HepG2 (cell line): ENCODE measurements at regions not wholly inside any gene's neighbourhood (a gene's known extent, or its start where the extent isn't known, plus 50 kb on each side); places are given as distances from the start of the nearest gene placed in this dataset.

ENCODE experiments used
- ATAC-seq: fragments of 200-7000 bp; cut with Tn5 transposase; 3 replicates; pipeline ENCODE4 v1.9.1; 2020; ENCODE audit warnings: mild to moderate bottlenecking, moderate library complexity
- BruUV-seq: library from RNA; stranded (reverse); fragments of 400-500 nt; replicated peaks from 2 replicates; lab custom pipeline; 2021; lab: Mats Ljungman, UMichigan
- CTCF ChIA-PET: fragments of 300-600 bp; formaldehyde crosslinking; extraction: SDS; loops from one replicate; lab custom pipeline; 2021; ENCODE audit warnings: low total read pairs, inconsistent platforms, low intra/inter-chr PET ratio; lab: Yijun Ruan, JAX
- POLR2A ChIA-PET: fragments of 350-600 bp; sonication (Branson Sonifier 250); formaldehyde crosslinking; loops from one replicate; lab custom pipeline; 2020; ENCODE audit warnings: antibody characterized with exemption, inconsistent platforms; lab: Yijun Ruan, JAX
- DNase-seq: peaks from one replicate; pipeline ENCODE4 v3.0.0-alpha.2; 2015; ENCODE audit warnings: low spot score
- FAIRE-seq: peaks from 3 replicates; lab custom pipeline; 2011; peaks lifted over from hg19 to GRCh38; lab: Jason Lieb, UNC
- H2AFZ ChIP-seq: one replicate; pipeline ENCODE4 v1.6.1; 2011; ENCODE audit warnings: low read length, inconsistent platforms
- H3K27ac ChIP-seq: fragments of 300-600 bp; 3 replicates; pipeline ENCODE4 v1.8.0; 2011; ENCODE audit warnings: mixed run types, mild to moderate bottlenecking, mixed read lengths, low read length, inconsistent platforms; ENCODE audit not compliant: insufficient read depth; ENCODE audit errors: extremely low read length
- H3K27me3 ChIP-seq, 2 experiments: fragments of 200-600 bp in 1 of 2; 2 replicates in 1 of 2; 3 replicates in 1 of 2; pipeline versions ENCODE4 v1.6.0 to v1.8.0; 2011; ENCODE audit warnings: low read length in 2 of 2, mild to moderate bottlenecking in 2 of 2, moderate library complexity in 2 of 2, inconsistent platforms in 1 of 2; ENCODE audit not compliant: insufficient read depth in 2 of 2, control insufficient read depth in 1 of 2
- H3K36me3 ChIP-seq, 2 experiments: fragments of 200-600 bp in 1 of 2; replicated peaks in 1 of 2; 2 replicates in 1 of 2; 3 replicates in 1 of 2; pipeline versions ENCODE4 v1.5.1 to v1.8.0; 2011; ENCODE audit warnings: low read length in 2 of 2, inconsistent platforms in 1 of 2; ENCODE audit not compliant: insufficient read depth in 2 of 2, control insufficient read depth in 1 of 2
- H3K4me1 ChIP-seq: 2 replicates; pipeline ENCODE4 v1.5.1; 2012; ENCODE audit warnings: low read length, inconsistent platforms; ENCODE audit not compliant: insufficient read depth
- H3K4me2 ChIP-seq: 2 replicates; pipeline ENCODE4 v1.6.0; 2011; ENCODE audit warnings: low read depth, low read length, inconsistent platforms
- H3K4me3 ChIP-seq, 3 experiments: fragments of 200-600 bp in 1 of 3; sonication (generic), shearing (Covaris generic) in 1 of 3; replicated peaks in 1 of 3; 2 replicates each; pipeline ENCODE4 v1.5.1; 2011 to 2016; ENCODE audit warnings: low read length in 3 of 3, inconsistent platforms in 2 of 3, low read depth in 2 of 3, mild to moderate bottlenecking in 2 of 3, control low read depth in 1 of 3, mixed read lengths in 1 of 3; ENCODE audit not compliant: insufficient read depth in 1 of 3
- H3K79me2 ChIP-seq: one replicate; pipeline ENCODE4 v1.6.1; 2011; ENCODE audit warnings: low read length, inconsistent platforms; ENCODE audit not compliant: insufficient read depth
- H3K9ac ChIP-seq: 2 replicates; pipeline ENCODE4 v1.6.0; 2011; ENCODE audit warnings: mild to moderate bottlenecking, low read depth, low read length, inconsistent platforms; ENCODE audit not compliant: insufficient read depth
- H3K9me3 ChIP-seq: 2 replicates; pipeline ENCODE4 v1.5.1; 2012; ENCODE audit warnings: mild to moderate bottlenecking, low read length
- H4K20me1 ChIP-seq: 2 replicates; pipeline ENCODE4 v1.6.0; 2011; ENCODE audit warnings: inconsistent platforms, mild to moderate bottlenecking, low read length, moderate library complexity; ENCODE audit not compliant: insufficient read depth
- CSRNP1 ChIP-seq: sonication (generic); formaldehyde crosslinking; IDR thresholded peaks from 2 replicates; pipeline ENCODE4 v1.8.1; 2023; ENCODE audit warnings: mild to moderate bottlenecking, missing genetic modification reagents
- GABPA ChIP-seq, 2 experiments: IDR thresholded peaks; 2 replicates each; pipeline ENCODE4 v1.6.1; 2011 to 2016; ENCODE audit warnings: low read depth in 2 of 2, low read length in 1 of 2, missing biosample characterization in 1 of 2, missing genetic modification characterization in 1 of 2
- HMGA1 ChIP-seq: sonication (generic); formaldehyde crosslinking; conservative IDR thresholded peaks from 2 replicates; pipeline ENCODE4 v1.4.0; 2020; ENCODE audit warnings: missing genetic modification reagents
- JDP2 ChIP-seq: sonication (generic); formaldehyde crosslinking; IDR thresholded peaks from 2 replicates; pipeline ENCODE4 v1.8.1; 2022; ENCODE audit warnings: missing genetic modification reagents, borderline replicate concordance
- MBNL3 ChIP-seq: fragments of 250-450 bp; sonication (Bioruptor Pico); conservative IDR thresholded peaks from 2 replicates; pipeline ENCODE4 v1.8.0; 2022; ENCODE audit warnings: mild to moderate bottlenecking, inconsistent platforms
- NFIC ChIP-seq: IDR thresholded peaks from 2 replicates; pipeline ENCODE4 v1.6.1; 2012; ENCODE audit warnings: mild to moderate bottlenecking, low read length, inconsistent platforms
- NR1H2 ChIP-seq: sonication (generic); formaldehyde crosslinking; IDR thresholded peaks from 2 replicates; pipeline ENCODE4 v1.8.1; 2022; ENCODE audit warnings: low read depth, missing genetic modification reagents, borderline replicate concordance
- SMC3 ChIP-seq: IDR thresholded peaks from 2 replicates; pipeline ENCODE4 v1.6.1; 2011; ENCODE audit warnings: low read length, improper control_type of control experiment
- SMYD3 ChIP-seq: sonication (generic); formaldehyde crosslinking; IDR thresholded peaks from 2 replicates; pipeline ENCODE4 v1.8.1; 2023; ENCODE audit warnings: mild to moderate bottlenecking, missing genetic modification reagents
- ZNF253 ChIP-seq: sonication (generic); formaldehyde crosslinking; IDR thresholded peaks from 2 replicates; pipeline ENCODE4 v1.8.0; 2022; ENCODE audit warnings: mild to moderate bottlenecking, missing genetic modification reagents, borderline replicate concordance
- ZNF367 ChIP-seq: sonication (generic); formaldehyde crosslinking; IDR thresholded peaks from 2 replicates; pipeline ENCODE4 v1.4.0; 2020; ENCODE audit warnings: missing genetic modification reagents, borderline replicate concordance
- ZNF713 ChIP-seq: sonication (generic); formaldehyde crosslinking; IDR thresholded peaks from 2 replicates; pipeline ENCODE4 v1.4.0; 2020; ENCODE audit warnings: mild to moderate bottlenecking, missing genetic modification reagents
- ZNF746 ChIP-seq: sonication (generic); formaldehyde crosslinking; IDR thresholded peaks from 2 replicates; pipeline ENCODE4 v1.8.0; 2022; ENCODE audit warnings: mild to moderate bottlenecking, missing genetic modification reagents
- in situ Hi-C: cut with HindIII; loops from 2 replicates; pipeline ENCODE4 v1.10.0; 2017; ENCODE audit warnings: low pct_unique_long_range_greater_than_20kb; ENCODE audit not compliant: extremely low pct_ligation_motif_present
- intact Hi-C: fragments of 100-400 bp; cut with micrococcal nuclease; formaldehyde crosslinking; loops from one replicate; pipeline ENCODE4 v1.10.0; 2022; ENCODE audit not compliant: unreplicated experiment
- TF ChIP-seq, protein P1 (sequence below): sonication (generic); formaldehyde crosslinking; IDR thresholded peaks from 2 replicates; pipeline ENCODE4 v1.8.1; 2022; ENCODE audit warnings: low read depth, mild to moderate bottlenecking, missing genetic modification reagents
- TF ChIP-seq, protein P2 (sequence below): sonication (generic); formaldehyde crosslinking; IDR thresholded peaks from 2 replicates; pipeline ENCODE4 v1.8.0; 2022; ENCODE audit warnings: mild to moderate bottlenecking, missing genetic modification reagents, moderate library complexity
- TF ChIP-seq, protein P3 (sequence below): fragments of 450-650 bp; IDR thresholded peaks from 2 replicates; pipeline ENCODE4 v1.6.1; 2017; ENCODE audit warnings: mild to moderate bottlenecking
- TF ChIP-seq, protein P4 (sequence below): sonication (generic); formaldehyde crosslinking; IDR thresholded peaks from 2 replicates; pipeline ENCODE4 v1.4.0; 2020; ENCODE audit warnings: missing genetic modification reagents

DNA sequence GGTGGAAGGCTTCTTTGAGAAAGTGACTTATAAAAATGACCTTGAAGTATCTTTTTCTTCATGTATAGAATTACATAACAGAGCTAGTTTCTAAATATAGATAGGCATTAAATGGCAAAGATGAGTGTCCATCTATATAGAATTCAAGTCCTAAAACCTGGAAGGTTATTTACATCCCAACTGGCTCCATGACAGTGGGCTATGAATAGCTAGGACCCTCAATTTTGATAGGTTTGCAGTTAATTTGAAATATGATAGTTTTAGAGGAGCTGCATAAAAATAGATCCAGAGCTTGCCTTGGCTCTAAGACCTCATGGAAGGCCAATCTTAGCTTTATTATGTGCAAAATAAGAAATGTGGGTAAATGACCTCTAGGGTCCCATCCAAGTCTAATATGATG, 310.6 kb upstream of the CITED2 start:
- no peaks in the 10 kb centered on the region for H4K20me1 ChIP-seq
- FAIRE-seq (no peak), DNase-seq (no peak), ATAC-seq (no peak)
- H3K4me2 ChIP-seq: no peak overlapping the region
- no peaks in the 10 kb centered on the region for H3K27me3 ChIP-seq
- no peak overlapping the region for H3K27ac ChIP-seq
- H3K9me3 ChIP-seq: no peaks in the 10 kb centered on the region
- no peak overlapping the region for H3K4me3 ChIP-seq
- H3K9ac ChIP-seq: no peak overlapping the region
- intact Hi-C loops: no loop called here
- ChIA-PET CTCF (no interaction called here), POLR2A (no interaction called here)
- BruUV-seq: no TSS peak
- H3K36me3 ChIP-seq: no peaks in the 10 kb centered on the region
- H2AFZ ChIP-seq: no peak overlapping the region
- peaks cover 4% of the 10 kb centered on the region; the same call in 1 of the 2 replicates for H3K4me1 ChIP-seq
- in situ Hi-C loops: no loop called here
- no peaks in the 10 kb centered on the region for H3K79me2 ChIP-seq
- no peak for TF ChIP-seq CSRNP1 (CRISPR knock-in tag)
- TF ChIP-seq HMGA1 (CRISPR knock-in tag): no peak
- no peak for TF ChIP-seq SMYD3
- TF ChIP-seq ZNF746 (CRISPR knock-in tag): no peak
- no peak for TF ChIP-seq ZNF367
- no peak for TF ChIP-seq ZNF713
- TF ChIP-seq MBNL3: no peak
- TF ChIP-seq GABPA (IDR thresholded peaks at IDR 0.05; ENCODE audit: low read depth, low read length): no peak
- TF ChIP-seq GABPA (CRISPR knock-in tag; IDR thresholded peaks at IDR 0.05; ENCODE audit: low read depth): no peak
- TF ChIP-seq, protein P1, sequence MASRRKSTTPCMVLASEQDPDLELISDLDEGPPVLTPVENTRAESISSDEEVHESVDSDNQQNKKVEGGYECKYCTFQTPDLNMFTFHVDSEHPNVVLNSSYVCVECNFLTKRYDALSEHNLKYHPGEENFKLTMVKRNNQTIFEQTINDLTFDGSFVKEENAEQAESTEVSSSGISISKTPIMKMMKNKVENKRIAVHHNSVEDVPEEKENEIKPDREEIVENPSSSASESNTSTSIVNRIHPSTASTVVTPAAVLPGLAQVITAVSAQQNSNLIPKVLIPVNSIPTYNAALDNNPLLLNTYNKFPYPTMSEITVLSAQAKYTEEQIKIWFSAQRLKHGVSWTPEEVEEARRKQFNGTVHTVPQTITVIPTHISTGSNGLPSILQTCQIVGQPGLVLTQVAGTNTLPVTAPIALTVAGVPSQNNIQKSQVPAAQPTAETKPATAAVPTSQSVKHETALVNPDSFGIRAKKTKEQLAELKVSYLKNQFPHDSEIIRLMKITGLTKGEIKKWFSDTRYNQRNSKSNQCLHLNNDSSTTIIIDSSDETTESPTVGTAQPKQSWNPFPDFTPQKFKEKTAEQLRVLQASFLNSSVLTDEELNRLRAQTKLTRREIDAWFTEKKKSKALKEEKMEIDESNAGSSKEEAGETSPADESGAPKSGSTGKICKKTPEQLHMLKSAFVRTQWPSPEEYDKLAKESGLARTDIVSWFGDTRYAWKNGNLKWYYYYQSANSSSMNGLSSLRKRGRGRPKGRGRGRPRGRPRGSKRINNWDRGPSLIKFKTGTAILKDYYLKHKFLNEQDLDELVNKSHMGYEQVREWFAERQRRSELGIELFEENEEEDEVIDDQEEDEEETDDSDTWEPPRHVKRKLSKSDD (CRISPR knock-in tag): no peak
- no peak for TF ChIP-seq NR1H2 (CRISPR knock-in tag)
- TF ChIP-seq JDP2: no peak
- TF ChIP-seq NFIC: no peak
- TF ChIP-seq, protein P2, sequence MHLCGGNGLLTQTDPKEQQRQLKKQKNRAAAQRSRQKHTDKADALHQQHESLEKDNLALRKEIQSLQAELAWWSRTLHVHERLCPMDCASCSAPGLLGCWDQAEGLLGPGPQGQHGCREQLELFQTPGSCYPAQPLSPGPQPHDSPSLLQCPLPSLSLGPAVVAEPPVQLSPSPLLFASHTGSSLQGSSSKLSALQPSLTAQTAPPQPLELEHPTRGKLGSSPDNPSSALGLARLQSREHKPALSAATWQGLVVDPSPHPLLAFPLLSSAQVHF (CRISPR knock-in tag): no peak
- TF ChIP-seq, protein P3, sequence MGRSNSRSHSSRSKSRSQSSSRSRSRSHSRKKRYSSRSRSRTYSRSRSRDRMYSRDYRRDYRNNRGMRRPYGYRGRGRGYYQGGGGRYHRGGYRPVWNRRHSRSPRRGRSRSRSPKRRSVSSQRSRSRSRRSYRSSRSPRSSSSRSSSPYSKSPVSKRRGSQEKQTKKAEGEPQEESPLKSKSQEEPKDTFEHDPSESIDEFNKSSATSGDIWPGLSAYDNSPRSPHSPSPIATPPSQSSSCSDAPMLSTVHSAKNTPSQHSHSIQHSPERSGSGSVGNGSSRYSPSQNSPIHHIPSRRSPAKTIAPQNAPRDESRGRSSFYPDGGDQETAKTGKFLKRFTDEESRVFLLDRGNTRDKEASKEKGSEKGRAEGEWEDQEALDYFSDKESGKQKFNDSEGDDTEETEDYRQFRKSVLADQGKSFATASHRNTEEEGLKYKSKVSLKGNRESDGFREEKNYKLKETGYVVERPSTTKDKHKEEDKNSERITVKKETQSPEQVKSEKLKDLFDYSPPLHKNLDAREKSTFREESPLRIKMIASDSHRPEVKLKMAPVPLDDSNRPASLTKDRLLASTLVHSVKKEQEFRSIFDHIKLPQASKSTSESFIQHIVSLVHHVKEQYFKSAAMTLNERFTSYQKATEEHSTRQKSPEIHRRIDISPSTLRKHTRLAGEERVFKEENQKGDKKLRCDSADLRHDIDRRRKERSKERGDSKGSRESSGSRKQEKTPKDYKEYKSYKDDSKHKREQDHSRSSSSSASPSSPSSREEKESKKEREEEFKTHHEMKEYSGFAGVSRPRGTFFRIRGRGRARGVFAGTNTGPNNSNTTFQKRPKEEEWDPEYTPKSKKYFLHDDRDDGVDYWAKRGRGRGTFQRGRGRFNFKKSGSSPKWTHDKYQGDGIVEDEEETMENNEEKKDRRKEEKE: no peak
- TF ChIP-seq ZNF253 (CRISPR knock-in tag): no peak
- no peak for TF ChIP-seq SMC3
- TF ChIP-seq, protein P4, sequence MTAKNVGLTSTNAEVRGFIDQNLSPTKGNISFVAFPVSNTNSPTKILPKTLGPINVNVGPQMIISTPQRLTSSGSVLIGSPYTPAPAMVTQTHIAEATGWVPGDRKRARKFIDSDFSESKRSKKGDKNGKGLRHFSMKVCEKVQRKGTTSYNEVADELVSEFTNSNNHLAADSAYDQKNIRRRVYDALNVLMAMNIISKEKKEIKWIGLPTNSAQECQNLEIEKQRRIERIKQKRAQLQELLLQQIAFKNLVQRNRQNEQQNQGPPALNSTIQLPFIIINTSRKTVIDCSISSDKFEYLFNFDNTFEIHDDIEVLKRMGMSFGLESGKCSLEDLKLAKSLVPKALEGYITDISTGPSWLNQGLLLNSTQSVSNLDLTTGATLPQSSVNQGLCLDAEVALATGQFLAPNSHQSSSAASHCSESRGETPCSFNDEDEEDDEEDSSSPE: no peak
